ENCODE measurements at regions not wholly inside any gene's neighbourhood (a gene's known extent, or its start where the extent isn't known, plus 50 kb on each side); places are given as distances from the start of the nearest gene placed in this dataset.

DNA sequence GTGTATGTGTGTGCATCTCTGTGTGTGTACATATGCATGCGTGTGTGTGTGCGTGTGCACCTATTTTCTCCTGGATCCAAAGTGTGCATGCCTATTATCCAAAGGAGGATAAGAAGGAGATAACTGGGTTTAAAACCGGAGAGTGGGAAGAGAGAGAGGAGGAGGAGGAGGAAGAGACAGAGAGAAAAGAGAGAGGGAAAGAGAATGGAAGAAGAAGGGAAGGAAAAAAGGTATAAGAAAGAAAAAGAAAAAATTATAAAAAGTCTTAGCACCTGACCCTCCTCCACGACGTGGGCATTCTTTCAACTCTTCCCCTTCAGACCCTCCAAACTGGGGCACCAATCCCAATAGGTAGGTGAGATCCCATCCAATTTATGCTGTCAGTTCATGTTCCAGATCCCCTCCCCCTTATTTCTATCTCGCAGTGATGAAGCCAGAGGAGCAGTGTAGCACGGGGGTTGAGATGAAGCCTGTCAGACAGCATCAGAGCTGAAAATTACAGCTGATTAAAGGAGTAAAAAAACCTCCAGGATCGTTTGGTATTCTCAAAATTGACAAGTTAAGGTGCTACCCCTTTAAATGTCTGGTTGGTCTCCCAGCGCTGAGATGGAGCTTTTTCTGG, 386.7 kb upstream of the ATP5MC3 start:
- DNase-seq (ENCODE audit: low read depth in 2 of 2) = no peak

DNA sequence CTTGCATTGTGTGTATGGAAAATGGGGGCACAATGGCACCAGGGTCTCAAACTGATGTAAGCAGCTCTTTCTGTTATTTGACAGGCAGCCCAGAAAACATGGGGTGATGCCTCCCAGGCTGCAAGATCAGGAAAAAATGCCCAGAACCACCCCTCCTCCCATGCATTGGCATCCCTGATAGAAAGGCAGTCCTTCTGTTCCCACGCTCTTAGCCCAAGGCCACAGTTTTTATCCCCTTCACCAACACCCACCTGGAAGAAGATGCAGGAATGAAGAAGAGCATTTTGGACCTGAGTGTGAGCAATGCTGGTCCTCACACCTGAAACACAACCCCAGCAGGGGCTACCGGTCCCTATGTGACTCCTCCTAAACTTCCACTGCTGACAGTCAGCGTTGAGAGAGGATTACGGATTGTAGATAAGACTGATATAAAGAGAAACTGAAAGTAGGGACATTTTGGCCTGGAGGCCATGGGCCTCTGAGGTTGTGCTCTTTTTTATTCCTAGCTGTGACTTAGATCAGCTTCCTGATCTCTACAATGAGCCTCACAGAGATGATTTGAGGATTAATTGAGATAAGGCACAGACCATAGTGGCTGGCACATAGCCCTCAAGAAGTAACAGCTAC, 386.0 kb upstream of the ATP5MC3 start:
- no peak for DNase-seq (ENCODE audit: low read depth in 2 of 2)

DNA sequence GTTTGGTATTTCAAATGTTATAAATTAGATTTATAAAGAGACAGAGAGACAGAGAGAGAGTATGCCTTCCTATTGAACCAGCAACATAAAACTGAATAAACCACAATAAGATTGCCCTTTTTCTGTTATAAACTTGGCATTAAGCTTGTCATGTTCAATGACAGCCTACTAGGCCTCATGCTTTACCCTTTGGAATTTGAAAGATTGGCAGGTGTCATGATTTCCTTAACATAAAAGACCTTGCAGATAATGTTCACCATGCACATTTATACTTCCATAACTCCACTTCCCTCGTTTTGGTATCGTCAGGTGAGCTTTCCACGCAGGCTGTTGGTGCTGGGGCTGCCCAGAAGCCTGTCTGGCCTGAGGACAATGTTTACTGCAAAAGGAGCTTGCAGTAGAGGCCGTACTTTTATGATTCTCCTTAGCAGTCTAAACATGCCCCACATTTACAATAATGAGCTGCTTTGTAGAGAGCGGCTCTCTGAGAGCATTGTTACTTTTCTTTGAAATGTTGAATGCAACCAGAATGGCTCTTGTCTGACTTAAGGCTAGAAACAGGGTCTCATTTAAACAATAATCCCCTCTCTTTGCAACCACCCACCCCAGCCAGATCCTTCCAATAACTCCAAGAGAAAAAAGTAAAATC, 379.1 kb upstream of the ATP5MC3 start:
- no peak for DNase-seq (ENCODE audit: low read depth in 2 of 2)

GRCh38 chr2:175559613-175560012, 378.1 kb upstream of the ATP5MC3 start:
- no peak for DNase-seq (ENCODE audit: low read depth in 2 of 2)

- no peak for DNase-seq (ENCODE audit: low read depth in 2 of 2)
Measured at GRCh38 chr2:175557810-175558377, 376.4 kb upstream of the ATP5MC3 start.

DNA sequence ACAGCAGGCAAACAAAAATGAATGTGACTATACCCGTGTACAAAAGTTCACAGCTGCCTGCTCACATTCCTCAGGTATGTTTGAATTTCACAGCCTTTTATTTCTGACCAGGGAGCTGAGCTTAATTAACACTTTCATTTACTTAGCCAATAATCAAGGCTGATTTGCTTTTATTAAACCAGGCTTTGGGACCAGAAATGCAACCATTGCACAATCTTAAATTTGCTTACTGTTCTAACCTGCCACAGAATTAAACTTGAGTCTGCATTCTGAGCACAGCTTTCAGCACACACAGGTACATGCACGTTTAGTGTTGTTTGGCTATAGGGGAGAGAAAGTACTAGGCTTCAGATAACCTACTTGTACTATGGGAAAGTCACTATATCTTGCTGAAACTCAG, 372.4 kb upstream of the ATP5MC3 start:
- no peak for DNase-seq (ENCODE audit: low read depth in 2 of 2)

- no peak for DNase-seq (ENCODE audit: low read depth in 2 of 2)
Measured at GRCh38 chr2:175552902-175553301, 371.4 kb upstream of the ATP5MC3 start.

DNA sequence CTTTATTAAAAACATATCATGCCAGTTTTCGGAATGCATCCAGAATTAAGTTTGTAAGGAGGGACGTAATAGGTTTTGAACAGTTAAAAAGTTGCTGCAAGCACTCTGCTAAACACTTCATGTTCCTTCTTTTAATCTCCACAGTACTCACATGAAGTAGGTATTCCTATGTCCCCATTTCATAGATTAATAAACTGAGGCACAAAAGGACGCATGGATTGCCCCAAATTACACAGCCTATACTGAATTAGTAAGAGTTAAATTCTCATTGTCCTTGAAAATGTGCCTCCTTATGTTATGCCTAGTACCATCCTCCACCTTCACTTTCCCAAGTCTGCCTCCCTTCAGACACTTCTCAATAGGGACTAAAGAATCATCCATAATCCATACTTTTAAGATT, 358.9 kb upstream of the ATP5MC3 start:
- DNase-seq (ENCODE audit: low read depth in 2 of 2) = no peak

DNA sequence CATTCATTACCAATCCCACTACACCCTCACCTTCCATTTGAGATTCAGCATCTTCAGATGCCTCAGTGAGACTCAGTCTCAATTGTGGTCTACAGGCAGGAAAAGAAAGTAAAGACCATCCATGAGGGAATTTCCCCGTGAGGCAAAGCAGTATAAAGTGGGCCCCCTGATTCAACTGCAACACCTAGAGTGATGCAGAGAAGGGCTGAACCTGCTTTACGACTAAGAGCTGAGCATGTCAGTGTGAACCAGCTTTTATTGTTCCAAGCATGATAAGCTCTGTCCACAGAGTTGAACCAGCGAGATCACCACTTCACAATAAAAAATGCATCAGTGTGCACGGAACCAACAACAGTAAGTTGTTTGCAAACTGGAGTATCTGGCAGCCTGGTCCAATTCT, 357.6 kb upstream of the ATP5MC3 start:
- no peak for DNase-seq (ENCODE audit: low read depth in 2 of 2)

GRCh38 chr2:175536059-175536458, 354.5 kb upstream of the ATP5MC3 start:
- DNase-seq (ENCODE audit: low read depth in 2 of 2) = no peak

- DNase-seq (ENCODE audit: low read depth in 2 of 2) = no peak
Measured at GRCh38 chr2:175535631-175536030, 354.1 kb upstream of the ATP5MC3 start.

GRCh38 chr2:175525975-175526374, 344.5 kb upstream of the ATP5MC3 start:
- DNase-seq (ENCODE audit: low read depth in 2 of 2) = no peak

- DNase-seq (ENCODE audit: low read depth in 2 of 2) = no peak
Measured at GRCh38 chr2:175523001-175523400, 341.5 kb upstream of the ATP5MC3 start.

GRCh38 chr2:175518206-175518605, 336.7 kb upstream of the ATP5MC3 start:
- no peak for DNase-seq (ENCODE audit: low read depth in 2 of 2)

DNA sequence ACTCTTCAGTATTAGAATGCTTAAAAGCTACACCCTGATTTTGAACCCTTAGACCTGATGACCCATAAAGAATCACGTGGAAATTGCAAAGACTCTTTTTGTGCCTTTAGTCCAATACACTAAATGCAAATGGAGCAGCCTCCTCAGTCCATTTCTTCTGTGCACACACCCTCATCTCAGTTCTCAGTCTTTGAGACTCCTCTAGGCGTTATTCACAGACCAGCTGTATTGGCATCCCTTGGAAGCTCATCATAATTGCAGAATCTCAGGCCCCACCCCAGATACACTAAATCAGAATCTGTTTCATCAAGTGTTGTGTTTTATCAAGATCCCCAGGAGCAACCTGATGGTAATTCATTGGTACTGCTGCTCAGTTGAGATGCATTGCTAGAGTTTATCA, 335.0 kb upstream of the ATP5MC3 start:
- DNase-seq (ENCODE audit: low read depth in 2 of 2) = no peak

DNA sequence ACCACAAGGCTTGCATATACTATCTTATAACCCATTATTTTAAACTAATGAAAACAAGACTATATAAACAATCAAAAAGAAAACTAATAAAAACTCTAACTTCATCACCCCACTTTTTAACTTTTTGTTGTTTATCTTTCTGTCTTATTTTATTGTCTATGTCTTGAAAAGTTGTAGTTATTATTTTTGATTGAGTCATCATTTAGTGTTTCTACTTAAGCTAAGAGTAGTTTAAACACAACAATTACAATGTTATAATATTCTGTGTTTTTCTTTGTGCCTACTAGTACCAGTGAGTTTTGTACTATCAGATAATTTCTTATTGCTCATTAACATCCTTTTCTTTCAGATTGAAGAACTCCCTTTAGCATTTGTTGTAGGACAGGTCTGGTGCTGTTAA, 318.7 kb upstream of the ATP5MC3 start:
- no peak for DNase-seq (ENCODE audit: low read depth in 2 of 2)

DNA sequence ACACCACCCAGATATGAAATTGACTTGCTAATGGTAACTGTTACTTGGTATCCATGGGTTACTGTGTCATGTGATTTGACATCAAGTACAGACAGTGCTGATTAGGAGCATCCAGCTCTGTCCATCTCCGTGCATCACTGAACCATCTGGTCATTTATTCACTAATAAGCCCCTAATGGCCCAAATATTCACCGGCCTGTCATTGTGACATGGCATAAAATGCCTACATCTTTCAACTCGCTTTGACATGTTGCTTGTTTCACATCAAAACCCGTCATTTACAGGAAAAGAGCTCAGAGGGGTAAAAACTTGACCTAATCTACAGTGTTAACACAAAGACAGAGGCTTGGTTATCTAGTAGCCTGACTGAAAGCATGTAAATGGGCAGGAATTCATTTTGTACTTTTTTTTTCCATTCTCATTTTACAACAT, 308.9 kb upstream of the ATP5MC3 start:
- DNase-seq (ENCODE audit: low read depth in 2 of 2) = no peak

- no peak for DNase-seq (ENCODE audit: low read depth in 2 of 2)
Measured at GRCh38 chr2:175478096-175478768, 296.7 kb upstream of the ATP5MC3 start.

DNA sequence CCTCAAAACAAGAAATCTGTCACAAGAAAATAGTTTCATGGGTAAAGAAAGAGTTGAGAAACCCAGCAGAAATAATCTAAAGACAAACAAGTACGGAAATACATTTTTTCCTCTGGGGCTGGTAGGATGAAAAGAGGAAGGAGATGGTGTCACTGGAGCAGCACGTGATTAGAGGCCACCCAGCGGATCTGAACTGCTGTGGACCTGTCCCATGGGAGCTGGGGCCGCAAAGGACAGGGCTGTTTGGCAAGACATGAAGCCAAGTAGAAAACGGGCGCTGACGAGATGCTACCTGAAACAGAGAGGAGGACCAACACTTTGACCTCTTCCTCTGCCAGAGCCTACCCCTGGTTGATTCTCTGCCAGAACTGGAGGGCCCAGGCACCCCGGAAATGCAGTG, 295.4 kb upstream of the ATP5MC3 start:
- DNase-seq (ENCODE audit: low read depth in 2 of 2) = no peak

DNA sequence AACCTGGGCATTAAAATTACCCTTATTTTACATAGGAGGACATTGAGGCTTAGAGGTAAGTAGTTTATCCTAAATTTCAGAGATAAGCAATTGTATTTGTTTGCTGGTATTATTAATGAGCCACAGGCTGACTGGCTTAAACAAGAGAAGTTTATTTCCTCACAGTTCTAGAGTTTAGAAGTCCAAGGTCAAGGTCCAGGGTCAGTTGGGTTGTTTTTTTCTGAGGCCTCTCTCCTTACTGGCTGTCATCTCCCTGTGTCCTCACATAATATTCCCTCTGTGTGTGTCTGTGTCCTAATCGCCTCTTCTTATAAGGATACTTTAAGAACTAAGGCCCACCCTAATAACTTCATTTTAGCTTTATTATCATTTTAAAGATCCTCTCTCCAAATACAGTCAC, 294.9 kb upstream of the ATP5MC3 start:
- DNase-seq (ENCODE audit: low read depth in 2 of 2) = no peak

GRCh38 chr2:175475130-175475529, 293.6 kb upstream of the ATP5MC3 start:
- DNase-seq (ENCODE audit: low read depth in 2 of 2) = no peak

- no peak for DNase-seq (ENCODE audit: low read depth in 2 of 2)
Measured at GRCh38 chr2:175468431-175469098, 287.1 kb upstream of the ATP5MC3 start.

All from stimulated activated CD4-positive, alpha-beta T cell treated with anti-CD3 and anti-CD28 coated beads, Interleukin-12 subunit alpha, Interleukin-12 subunit beta, amount 100 ng/mL, for 24 hours (primary cell).